Activated T-cell treated with anti-CD3 and anti-CD28 coated beads for 24 hours (primary cell): ENCODE measurements at regions not wholly inside any gene's neighbourhood (a gene's known extent, or its start where the extent isn't known, plus 50 kb on each side); places are given as distances from the start of the nearest gene placed in this dataset.
A peak's percentile ranks its signal among the peaks of the same experiment; 100 is the strongest.

Experiments used
- DNase-seq: peaks from one replicate; pipeline ENCODE4 v3.0.0-alpha.2; 2020; ENCODE audit warnings: low read depth

DNA sequence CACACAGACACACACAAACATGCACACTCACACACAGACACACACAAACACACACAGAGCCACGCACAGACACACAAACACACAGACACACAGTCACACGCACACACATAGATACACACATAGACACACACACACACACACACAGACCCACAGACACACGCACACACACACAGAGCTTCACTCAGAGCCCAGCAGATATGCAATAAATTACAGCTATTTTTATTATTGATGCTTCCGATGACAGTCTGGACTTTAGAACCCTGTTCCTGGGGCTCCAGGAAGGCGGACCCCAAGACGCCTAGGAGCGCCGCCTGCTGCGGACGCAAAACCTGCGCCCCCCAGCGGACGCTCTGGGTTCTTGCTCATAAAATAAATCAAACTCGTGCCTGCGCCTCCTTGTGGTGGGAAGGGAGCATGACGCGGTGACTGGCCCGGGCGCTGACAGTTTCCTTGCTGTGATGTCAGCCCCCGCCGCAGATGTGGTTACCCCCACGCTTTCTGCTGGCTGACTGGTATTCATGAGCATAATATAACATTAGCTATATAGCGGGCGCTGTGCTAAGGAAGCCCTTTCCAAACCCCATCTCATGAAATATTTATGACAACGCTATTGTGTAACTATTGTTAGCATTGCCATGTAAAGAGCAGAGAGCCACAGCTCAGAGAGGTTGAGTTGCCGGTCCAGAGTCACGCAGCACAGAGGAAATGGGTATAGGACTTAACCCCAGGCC, 64.4 kb upstream of the TM9SF2 start:
- DNase-seq = peak; percentile 94

DNA sequence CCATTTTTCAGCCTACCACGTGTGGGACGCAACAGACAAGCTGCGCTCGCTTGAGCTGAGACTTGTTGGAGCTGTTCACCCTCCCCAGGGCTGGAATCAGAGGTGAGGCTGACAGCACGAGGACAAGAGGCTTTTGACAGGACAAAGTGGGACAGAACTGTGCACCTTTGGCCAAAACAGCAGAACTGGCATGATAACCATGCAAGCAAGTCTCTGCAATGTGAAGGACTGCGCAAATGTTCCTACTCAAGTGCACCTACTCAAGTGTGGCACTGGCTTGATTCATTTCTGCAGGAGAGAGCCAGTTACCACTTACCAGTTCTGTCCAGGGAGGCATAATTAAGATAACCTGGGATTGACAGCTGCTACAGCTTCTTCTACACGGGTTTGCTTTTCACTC, 62.2 kb upstream of the TM9SF2 start:
- DNase-seq = no peak

DNA sequence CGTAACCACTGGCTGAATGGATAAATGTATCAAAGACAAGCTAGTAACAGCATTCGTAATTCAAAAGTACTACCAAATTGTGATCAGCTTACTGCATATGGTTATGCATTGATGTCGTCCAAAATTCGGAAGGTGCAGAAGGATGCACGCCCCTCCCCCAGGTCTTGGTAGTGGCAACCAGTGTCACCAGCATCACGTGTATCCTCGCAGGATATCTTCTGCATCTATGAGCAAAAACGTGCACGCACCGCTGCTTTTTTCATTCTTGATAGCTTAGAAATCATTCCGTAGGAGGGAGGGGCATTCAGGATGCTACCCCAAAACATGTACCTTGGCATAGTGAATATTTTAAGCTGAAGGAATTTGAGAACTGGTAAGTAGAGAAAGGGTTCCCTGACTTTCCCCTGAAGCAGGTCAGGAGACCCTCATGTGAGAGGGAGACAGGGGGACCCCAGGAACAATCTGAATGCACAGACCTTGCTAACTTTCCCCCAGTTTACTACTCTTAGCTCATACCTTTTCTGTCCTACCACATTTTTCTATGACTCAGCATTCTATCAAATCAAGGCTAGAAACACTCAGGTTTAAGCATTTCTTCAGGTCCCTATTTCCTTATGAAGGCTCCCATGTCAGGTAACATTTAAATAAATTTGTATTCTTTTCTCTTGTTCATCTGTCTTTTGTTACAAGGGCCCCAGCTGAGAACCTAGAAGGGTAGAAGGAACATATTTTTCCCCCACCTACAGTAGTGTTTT, 61.2 kb upstream of the TM9SF2 start:
- no peak for DNase-seq

GRCh38 chr13:99442273-99442895, 58.9 kb upstream of the TM9SF2 start:
- DNase-seq = no peak

GRCh38 chr13:99446242-99446641, 55.0 kb upstream of the TM9SF2 start:
- DNase-seq = no peak

DNA sequence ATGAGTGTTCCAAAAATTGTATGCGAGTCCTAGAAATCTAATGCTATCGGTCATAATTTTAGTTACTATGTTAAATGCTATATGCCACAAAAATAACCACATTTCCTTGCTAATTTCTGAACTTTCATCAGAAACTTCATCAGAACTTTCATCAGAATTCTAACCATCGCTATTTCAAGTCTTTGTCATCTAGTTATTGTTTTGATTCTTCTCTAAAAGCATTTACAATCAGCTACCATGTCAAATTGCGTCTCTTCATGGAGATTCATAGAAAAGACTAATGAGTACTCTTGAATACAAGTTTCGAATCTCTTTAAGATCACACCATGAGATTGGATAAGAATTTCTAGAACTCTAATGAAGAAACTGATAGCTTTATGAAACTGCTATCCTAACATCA, 52.7 kb upstream of the TM9SF2 start:
- DNase-seq = no peak

DNA sequence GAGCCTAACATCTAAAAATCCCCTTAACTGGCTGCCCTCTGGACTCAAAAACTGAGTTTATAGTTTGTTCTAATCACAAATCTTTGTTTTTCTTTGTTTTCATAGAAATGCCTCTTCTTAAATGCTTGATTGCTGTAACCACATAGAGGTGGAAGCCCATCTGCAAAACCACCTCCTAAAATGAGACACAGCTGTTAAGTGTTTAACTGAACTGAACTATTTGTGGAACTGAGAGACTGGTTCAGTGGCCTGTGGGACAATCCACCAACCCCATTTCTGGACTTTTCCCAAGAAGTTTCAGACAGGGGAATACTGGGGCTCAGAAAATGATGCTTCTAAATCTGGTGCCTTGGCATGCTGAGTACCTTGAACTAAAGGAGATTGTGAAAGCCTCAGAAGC, 50.9 kb upstream of the TM9SF2 start:
- no peak for DNase-seq
